Colonic mucosa (tissue), 4 donors: ENCODE measurements at regions not wholly inside any gene's neighbourhood (a gene's known extent, or its start where the extent isn't known, plus 50 kb on each side); places are given as distances from the start of the nearest gene placed in this dataset.

Source experiments
- DNase-seq: peaks from one replicate; pipeline ENCODE4 v3.0.0-alpha.2; 2020
- H3K27ac ChIP-seq: fragments of 200-600 bp; one replicate; pipeline ENCODE4 v1.8.0; 2021
- H3K27me3 ChIP-seq: fragments of 200-600 bp; one replicate; pipeline ENCODE4 v1.8.0; 2021
- H3K36me3 ChIP-seq: fragments of 200-600 bp; one replicate; pipeline ENCODE4 v1.8.0; 2021
- H3K4me1 ChIP-seq: fragments of 200-600 bp; one replicate; pipeline ENCODE4 v1.8.0; 2021; ENCODE audit warnings: mild to moderate bottlenecking
- H3K4me3 ChIP-seq: fragments of 200-600 bp; one replicate; pipeline ENCODE4 v1.8.0; 2021
- H3K9ac ChIP-seq, 2 donors: one replicate each; pipeline ENCODE4 v1.7.0; 2013; ENCODE audit warnings: control low read depth in 2 of 2, low read depth in 2 of 2, low read length in 2 of 2
- H3K9me3 ChIP-seq: fragments of 200-600 bp; one replicate; pipeline ENCODE4 v1.8.0; 2021
- CTCF ChIP-seq: fragments of 200-600 bp; IDR thresholded peaks from one replicate; pipeline ENCODE4 v1.8.0; 2022; ENCODE audit warnings: antibody characterized with exemption, mild to moderate bottlenecking
- intact Hi-C: fragments of 100-400 bp; cut with DNase I; formaldehyde crosslinking; loops from one replicate; pipeline ENCODE4 v1.14.1; 2022
- donor health status: healthy.
- donor health status: DM: no; HTN: no; CAD: no.
- donor health status: DM: no; HTN: no; CAD: no.

- DNase-seq, result no peak
Measured at GRCh38 chr2:175744000-175744399, 258.1 kb downstream of the LNPK start.

GRCh38 chr2:175743011-175743410 is 259.1 kb downstream of the LNPK start:
- no peak overlapping the region for H3K9ac ChIP-seq
- no peak overlapping the region for H3K4me3 ChIP-seq
- H3K27ac ChIP-seq, result no peak overlapping the region
- H3K4me1 ChIP-seq, result no peaks in the 10 kb centered on the region
- no peaks in the 10 kb centered on the region for H3K36me3 ChIP-seq
- intact Hi-C loops, result no loop called here
- no peaks in the 10 kb centered on the region for H3K27me3 ChIP-seq
- TF ChIP-seq CTCF, result no peak
- no peak for DNase-seq
- H3K9me3 ChIP-seq, result no peaks in the 10 kb centered on the region

More at GRCh38 chr2:175744000-175744399, 258.1 kb downstream of the LNPK start:
- H3K9me3 ChIP-seq, result no peaks in the 10 kb centered on the region
- H3K27me3 ChIP-seq, result no peaks in the 10 kb centered on the region
- no peak overlapping the region for H3K4me3 ChIP-seq
- H3K9ac ChIP-seq, result no peak overlapping the region
- TF ChIP-seq CTCF, result no peak
- H3K36me3 ChIP-seq, result no peaks in the 10 kb centered on the region
- no peak overlapping the region for H3K27ac ChIP-seq
- H3K4me1 ChIP-seq, result no peaks in the 10 kb centered on the region
- intact Hi-C loops, result no loop called here

GRCh38 chr2:175742367-175742766 is 259.7 kb downstream of the LNPK start:
- Histone ChIP-seq H3K9ac (no peak overlapping the region), H3K4me1 (no peaks in the 10 kb centered on the region), H3K9me3 (no peaks in the 10 kb centered on the region), H3K4me3 (no peak overlapping the region), H3K36me3 (no peaks in the 10 kb centered on the region), H3K27ac (no peak overlapping the region), H3K27me3 (no peaks in the 10 kb centered on the region)
- no peak for DNase-seq
- no peak for TF ChIP-seq CTCF
- intact Hi-C loops, result no loop called here

GRCh38 chr2:175741164-175741563 is 260.9 kb downstream of the LNPK start:
- no peak for DNase-seq
- H3K36me3 ChIP-seq, result no peaks in the 10 kb centered on the region

GRCh38 chr2:175737722-175738361 is 264.2 kb downstream of the LNPK start:
- no peak overlapping the region for H3K9ac ChIP-seq
- H3K4me1 ChIP-seq, result no peaks in the 10 kb centered on the region
- no peaks in the 10 kb centered on the region for H3K9me3 ChIP-seq
- no peak for TF ChIP-seq CTCF
- intact Hi-C loops, result no loop called here
- no peaks in the 10 kb centered on the region for H3K27me3 ChIP-seq
- H3K27ac ChIP-seq, result no peak overlapping the region
- H3K36me3 ChIP-seq, result no peaks in the 10 kb centered on the region
- H3K4me3 ChIP-seq, result no peak overlapping the region
- DNase-seq, result no peak

More at GRCh38 chr2:175741164-175741563, 260.9 kb downstream of the LNPK start:
- intact Hi-C loops, result no loop called here
- Histone ChIP-seq H3K4me1 (no peaks in the 10 kb centered on the region), H3K9me3 (no peaks in the 10 kb centered on the region), H3K9ac (no peak overlapping the region), H3K27ac (no peak overlapping the region), H3K4me3 (no peak overlapping the region), H3K27me3 (no peaks in the 10 kb centered on the region)
- no peak for TF ChIP-seq CTCF
